ENCODE measurements at regions not wholly inside any gene's neighbourhood (a gene's known extent, or its start where the extent isn't known, plus 50 kb on each side); places are given as distances from the start of the nearest gene placed in this dataset.

DNA sequence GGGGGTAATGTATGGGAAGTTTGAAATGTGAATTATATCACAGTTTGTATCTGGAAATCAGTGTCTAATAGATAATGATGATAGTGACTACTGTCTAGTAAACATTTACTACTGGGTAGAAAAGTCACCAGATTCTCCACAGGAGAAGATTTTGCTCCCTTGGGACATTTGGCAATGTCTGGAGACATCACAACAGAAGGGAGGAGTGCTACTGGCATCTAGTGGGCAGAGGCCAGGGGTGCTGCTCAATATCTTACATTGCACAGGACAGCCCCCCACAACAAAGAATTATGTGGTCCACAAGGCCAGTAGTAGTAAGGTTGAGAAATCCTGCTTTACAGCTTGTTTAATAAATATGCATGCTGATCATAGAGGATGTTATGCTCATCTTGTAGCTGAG, 92.3 kb upstream of the PRPS1L1 start:
- Histone ChIP-seq H3K4me3 (replicated peaks in 1 of 3; ENCODE audit: insufficient read depth in 1 of 3, low read depth in 1 of 3, low read length in 3 of 3) (no peak overlapping the region), H4K20me1 (replicated peaks; ENCODE audit: control insufficient read depth, extremely low read depth, insufficient read depth, low read length) (no peaks in the 10 kb centered on the region), H3K9me1 (replicated peaks; ENCODE audit: control insufficient read depth, extremely low read depth, insufficient read depth, low read length) (no peaks in the 10 kb centered on the region), H3K36me3 (ENCODE audit: control insufficient read depth in 2 of 2, extremely low read depth in 1 of 2, insufficient read depth in 2 of 2, low read length in 2 of 2) (no peaks in the 10 kb centered on the region), H3K27ac (ENCODE audit: insufficient read depth, low read depth, low read length) (no peak overlapping the region), H2AFZ (ENCODE audit: low read depth, low read length) (no peak overlapping the region), H3K4me2 (ENCODE audit: insufficient read depth, low read length) (no peak overlapping the region), H3K9ac (replicated peaks; ENCODE audit: extremely low read depth, insufficient read depth, low read length) (no peak overlapping the region), H3K4me1 (ENCODE audit: control insufficient read depth, extremely low read depth, insufficient read depth, low read length) (no peaks in the 10 kb centered on the region), H3K27me3 (ENCODE audit: control insufficient read depth in 2 of 2, insufficient read depth in 2 of 2, low read length in 2 of 2) (no peaks in the 10 kb centered on the region), H3K79me2 (ENCODE audit: control insufficient read depth, insufficient read depth, low read length) (no peaks in the 10 kb centered on the region), H3K9me3 (replicated peaks; ENCODE audit: control insufficient read depth, insufficient read depth, low read length) (no peaks in the 10 kb centered on the region)
- ChIA-PET POLR2A (no interaction called here), CTCF (interaction anchor here (0.7 to 5.3 kb wide), 5 partner anchors 9 to 413 kb away, joined by 3 to 97 read pairs (median 5); no protein-coding TSS in a partner anchor)
- BruUV-seq (replicated peaks), result no TSS peak
- TF ChIP-seq EZH2 (IDR thresholded peaks at IDR 0.05; ENCODE audit: borderline replicate concordance, low read depth, low read length, severe bottlenecking) (no peak), FOS (IDR thresholded peaks at IDR 0.05; ENCODE audit: borderline replicate concordance, insufficient read depth, low read length) (no peak), JUN (IDR thresholded peaks at IDR 0.05; ENCODE audit: borderline replicate concordance, insufficient read depth, insufficient read length, low read depth) (no peak), MYC (IDR thresholded peaks at IDR 0.05; ENCODE audit: low read depth, low read length) (no peak), GATA2 (IDR thresholded peaks at IDR 0.05; ENCODE audit: insufficient read depth, insufficient read length, low read depth, low read length) (no peak)
- TF ChIP-seq, protein P1, sequence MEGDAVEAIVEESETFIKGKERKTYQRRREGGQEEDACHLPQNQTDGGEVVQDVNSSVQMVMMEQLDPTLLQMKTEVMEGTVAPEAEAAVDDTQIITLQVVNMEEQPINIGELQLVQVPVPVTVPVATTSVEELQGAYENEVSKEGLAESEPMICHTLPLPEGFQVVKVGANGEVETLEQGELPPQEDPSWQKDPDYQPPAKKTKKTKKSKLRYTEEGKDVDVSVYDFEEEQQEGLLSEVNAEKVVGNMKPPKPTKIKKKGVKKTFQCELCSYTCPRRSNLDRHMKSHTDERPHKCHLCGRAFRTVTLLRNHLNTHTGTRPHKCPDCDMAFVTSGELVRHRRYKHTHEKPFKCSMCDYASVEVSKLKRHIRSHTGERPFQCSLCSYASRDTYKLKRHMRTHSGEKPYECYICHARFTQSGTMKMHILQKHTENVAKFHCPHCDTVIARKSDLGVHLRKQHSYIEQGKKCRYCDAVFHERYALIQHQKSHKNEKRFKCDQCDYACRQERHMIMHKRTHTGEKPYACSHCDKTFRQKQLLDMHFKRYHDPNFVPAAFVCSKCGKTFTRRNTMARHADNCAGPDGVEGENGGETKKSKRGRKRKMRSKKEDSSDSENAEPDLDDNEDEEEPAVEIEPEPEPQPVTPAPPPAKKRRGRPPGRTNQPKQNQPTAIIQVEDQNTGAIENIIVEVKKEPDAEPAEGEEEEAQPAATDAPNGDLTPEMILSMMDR (IDR thresholded peaks at IDR 0.05; ENCODE audit: extremely low read depth in 1 of 2, insufficient read depth in 1 of 2, low read depth in 1 of 2, low read length in 2 of 2), result peak; percentile 33 to 54
- DNase-seq (ENCODE audit: low read depth, low spot score) (peak; percentile 21), FAIRE-seq (no peak)
- intact Hi-C loops (cut with micrococcal nuclease) (loop anchor here (1.0 kb wide), 3 partner anchors 149 to 414 kb away; no protein-coding TSS in a partner anchor), dilution Hi-C loops (cut with MboI; ENCODE audit: extremely low pct_ligation_motif_present, low sequenced_read_pairs) (no loop called here)

Measured in endothelial cell of umbilical vein (primary cell).